ENCODE measurements at regions not wholly inside any gene's neighbourhood (a gene's known extent, or its start where the extent isn't known, plus 50 kb on each side); places are given as distances from the start of the nearest gene placed in this dataset.

- TF ChIP-seq CTCF (IDR thresholded peaks at IDR 0.05; ENCODE audit: low read depth, low read length) (no peak), EZH2phosphoT487 (IDR thresholded peaks at IDR 0.05; ENCODE audit: low read depth) (no peak)
Measured at GRCh38 chr14:22382395-22382794, 206.6 kb downstream of the DAD1 start.

All from OCI-LY3 (cell line).